BLaER1 treated with 17β-estradiol and CSF1 and Interleukin-3, amounts not matched to agents 10 nM and 100 nM (cell line): ENCODE measurements at regions not wholly inside any gene's neighbourhood (a gene's known extent, or its start where the extent isn't known, plus 50 kb on each side); places are given as distances from the start of the nearest gene placed in this dataset.
"Not testable (repeated sequence)": the region's sequence is repeated elsewhere in the genome, so short reads cannot be mapped to it uniquely, and the experiment has no call there.

Source experiments
- H3K27ac ChIP-seq, 11 experiments: shearing (Covaris generic); formaldehyde crosslinking; 2 replicates each; pipeline ENCODE4 v1.8.1; 2022
- H3K27me3 ChIP-seq, 11 experiments: shearing (Covaris generic); formaldehyde crosslinking; 2 replicates each; pipeline ENCODE4 v1.8.1; 2022
- H3K36me3 ChIP-seq, 11 experiments: shearing (Covaris generic); formaldehyde crosslinking; 2 replicates each; pipeline ENCODE4 v1.8.1; 2022
- H3K4me1 ChIP-seq, 10 experiments: shearing (Covaris generic); formaldehyde crosslinking; 2 replicates each; pipeline ENCODE4 v1.8.1; 2022
- H3K4me2 ChIP-seq, 11 experiments: shearing (Covaris generic); formaldehyde crosslinking; 2 replicates each; pipeline ENCODE4 v1.8.1; 2022
- H3K4me3 ChIP-seq, 10 experiments: shearing (Covaris generic); formaldehyde crosslinking; 2 replicates each; pipeline ENCODE4 v1.8.1; 2022
- H3K9ac ChIP-seq, 11 experiments: shearing (Covaris generic); formaldehyde crosslinking; 2 replicates each; pipeline ENCODE4 v1.8.1; 2022
- H3K9me3 ChIP-seq, 11 experiments: shearing (Covaris generic); formaldehyde crosslinking; replicated peaks in 1 of 11; 2 replicates each; pipeline ENCODE4 v1.8.1; 2022
- H4K20me1 ChIP-seq, 11 experiments: shearing (Covaris generic); formaldehyde crosslinking; 2 replicates each; pipeline ENCODE4 v1.8.1; 2022
- Cebpa-rat ChIP-seq, 11 experiments: shearing (Covaris generic); IDR thresholded peaks; 2 replicates each; pipeline ENCODE4 v1.8.1; 2022

DNA sequence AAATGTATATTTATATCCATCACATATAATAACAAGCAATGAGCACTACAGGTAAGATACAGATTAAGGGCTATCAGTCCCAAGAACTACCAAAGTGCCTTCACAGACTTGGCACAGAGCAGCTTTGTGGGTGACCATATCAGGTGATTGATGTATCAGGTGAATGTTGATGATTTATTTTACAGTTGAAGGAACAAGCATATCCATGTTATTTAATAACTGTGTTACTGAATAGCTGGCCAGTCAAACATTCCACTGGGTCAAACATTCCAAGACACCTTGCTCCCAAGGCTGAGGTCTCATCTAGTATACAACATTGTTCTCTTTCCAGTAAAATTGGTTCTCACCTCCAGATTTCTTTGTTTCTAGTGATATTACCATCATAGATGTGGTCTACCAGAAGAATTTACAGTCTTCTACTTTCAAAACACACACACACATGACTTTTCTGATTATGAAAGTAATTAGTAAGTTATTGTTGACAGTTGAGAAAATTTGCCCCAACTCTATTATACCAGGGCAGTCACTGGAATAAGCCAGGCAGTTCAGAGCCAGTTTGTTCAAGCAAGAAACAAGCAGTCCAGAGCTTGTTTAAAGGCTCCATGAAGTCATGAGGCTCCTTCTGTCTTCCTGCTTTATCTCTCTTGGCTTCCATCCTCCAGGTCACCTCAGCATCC, 68.2 kb downstream of the ELAPOR2 start:
- no peaks in the 10 kb centered on the region for H4K20me1 ChIP-seq
- H3K4me1 ChIP-seq, result peaks cover 0 to 4% (median 0%) of the 10 kb centered on the region in 10 experiments; a peak in 1 of 20 replicates
- H3K36me3 ChIP-seq, result no peaks in the 10 kb centered on the region
- no peak overlapping the region for H3K9ac ChIP-seq
- H3K4me2 ChIP-seq, result no peak overlapping the region
- no peaks in the 10 kb centered on the region for H3K27me3 ChIP-seq
- no peak overlapping the region for H3K27ac ChIP-seq
- no peak for TF ChIP-seq Cebpa-rat (IDR thresholded peaks at IDR 0.05)
- H3K4me3 ChIP-seq, result no peak overlapping the region
- 0 out of 22 replicates have a peak, but pooled peaks cover 0 to 5% (median 0%) of the 10 kb centered on the region in 11 experiments for H3K9me3 ChIP-seq

DNA sequence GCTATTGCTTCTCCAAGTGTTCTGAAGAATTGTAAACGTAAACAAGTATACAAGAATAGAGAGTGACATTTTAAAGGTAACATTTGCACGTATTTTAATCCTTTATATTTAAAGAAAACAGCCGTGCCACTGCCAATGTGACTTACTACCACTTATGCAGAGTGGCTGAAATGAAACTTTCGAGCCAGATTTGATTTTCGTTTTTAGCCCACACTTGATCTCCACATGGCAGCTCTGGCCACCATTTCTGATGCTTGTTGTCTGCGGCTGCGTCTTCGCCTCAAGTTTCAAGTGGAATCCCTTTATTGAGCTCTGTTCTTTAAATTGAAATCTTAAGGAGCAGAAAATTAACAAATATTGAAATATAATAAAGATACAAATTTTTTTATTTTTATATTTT, 70.0 kb downstream of the ELAPOR2 start:
- Histone ChIP-seq H3K4me3 (no peak overlapping the region), H3K27me3 (no peaks in the 10 kb centered on the region), H3K4me2 (no peak overlapping the region), H3K9me3 (peaks cover 0 to 11% (median 2%) of the 10 kb centered on the region in 11 experiments; a peak in 4 of 22 replicates), H3K9ac (no peak overlapping the region), H4K20me1 (no peaks in the 10 kb centered on the region), H3K27ac (no peak overlapping the region), H3K4me1 (peaks cover 0 to 4% (median 0%) of the 10 kb centered on the region in 10 experiments; a peak in 1 of 20 replicates), H3K36me3 (no peaks in the 10 kb centered on the region)
- no peak for TF ChIP-seq Cebpa-rat (IDR thresholded peaks at IDR 0.05)

DNA sequence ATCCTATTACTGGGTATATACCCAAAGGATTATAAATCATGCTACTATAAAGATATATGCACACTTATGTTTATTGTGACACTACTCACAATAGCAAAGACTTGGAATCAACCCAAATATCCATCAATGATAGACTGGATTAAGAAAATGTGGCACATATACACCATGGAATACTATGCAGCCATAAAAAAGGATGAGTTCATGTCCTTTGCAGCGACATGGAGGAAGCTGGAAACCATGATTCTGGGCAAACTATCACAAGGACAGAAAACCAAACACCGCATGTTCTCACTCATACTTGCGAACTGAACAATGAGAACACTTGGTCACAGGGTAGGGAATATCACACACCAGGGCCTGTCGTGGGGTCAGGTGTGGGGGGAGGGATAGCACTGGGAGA, 71.6 kb downstream of the ELAPOR2 start:
- H3K4me3 ChIP-seq, H4K20me1 ChIP-seq, H3K4me1 ChIP-seq, H3K27me3 ChIP-seq, H3K27ac ChIP-seq, H3K9ac ChIP-seq, H3K4me2 ChIP-seq, H3K36me3 ChIP-seq: not testable (repeated sequence)
- H3K9me3 ChIP-seq, result peaks cover 0 to 14% (median 2%) of the 10 kb centered on the region in 11 experiments; a peak in 4 of 22 replicates

DNA sequence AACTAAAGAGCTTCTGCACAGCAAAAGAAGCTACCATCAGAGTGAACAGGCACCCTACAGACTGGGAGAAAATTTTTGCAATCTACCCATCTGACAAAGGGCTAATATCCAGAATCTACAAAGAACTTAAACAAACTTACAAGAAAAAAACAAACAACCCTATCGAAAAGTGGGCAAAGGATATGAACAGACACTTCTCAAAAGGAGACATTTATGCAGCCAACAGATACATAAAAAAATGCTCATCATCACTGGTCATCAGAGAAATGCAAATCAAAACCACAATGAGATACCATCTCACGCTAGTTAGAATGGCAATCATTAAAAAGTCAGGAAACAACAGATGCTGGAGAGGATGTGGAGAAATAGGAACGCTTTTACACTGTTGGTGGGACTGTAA, 72.1 kb downstream of the ELAPOR2 start:
- not testable (repeated sequence) for H4K20me1 ChIP-seq, H3K4me3 ChIP-seq, H3K36me3 ChIP-seq, H3K27me3 ChIP-seq, H3K27ac ChIP-seq, H3K9ac ChIP-seq, H3K4me1 ChIP-seq, H3K4me2 ChIP-seq
- peaks cover 0 to 14% (median 2%) of the 10 kb centered on the region in 11 experiments; a peak in 4 of 22 replicates for H3K9me3 ChIP-seq

GRCh38 chr7:86985342-86985741, 74.1 kb downstream of the ELAPOR2 start:
- not testable (repeated sequence) for H4K20me1 ChIP-seq, H3K27ac ChIP-seq, H3K36me3 ChIP-seq, H3K4me3 ChIP-seq, H3K27me3 ChIP-seq, H3K9ac ChIP-seq, H3K4me2 ChIP-seq, H3K4me1 ChIP-seq
- peaks cover 0 to 17% (median 5%) of the 10 kb centered on the region in 11 experiments; a peak in 8 of 22 replicates for H3K9me3 ChIP-seq

- not testable (repeated sequence) for H3K9ac ChIP-seq, H3K4me1 ChIP-seq, H3K36me3 ChIP-seq, H3K27me3 ChIP-seq, H4K20me1 ChIP-seq, H3K27ac ChIP-seq, H3K4me2 ChIP-seq, H3K4me3 ChIP-seq
- peaks cover 0 to 17% (median 5%) of the 10 kb centered on the region in 11 experiments; a peak in 8 of 22 replicates for H3K9me3 ChIP-seq
Observed at GRCh38 chr7:86983654-86984053, 75.8 kb downstream of the ELAPOR2 start.

DNA sequence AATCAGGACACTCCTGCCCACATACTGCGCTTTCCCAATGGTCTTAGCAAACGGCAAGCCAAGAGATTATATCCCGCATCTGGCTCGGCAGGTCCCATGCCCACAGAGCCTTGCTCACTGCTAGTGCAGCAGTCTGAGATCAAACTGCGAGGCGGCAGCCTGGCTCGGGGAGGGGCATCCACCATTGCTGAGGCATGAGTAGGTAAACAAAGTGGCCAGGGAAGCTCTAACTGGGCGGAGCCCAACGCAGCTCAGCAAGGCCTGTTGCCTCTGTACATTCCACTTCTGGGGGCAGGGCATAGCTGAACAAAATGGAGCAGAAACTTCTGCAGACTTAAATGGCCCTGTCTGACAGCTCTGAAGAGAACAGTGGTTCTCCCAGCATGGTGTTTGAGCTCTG, 77.5 kb downstream of the ELAPOR2 start:
- peaks cover 0 to 17% (median 4%) of the 10 kb centered on the region in 11 experiments; a peak in 8 of 22 replicates for H3K9me3 ChIP-seq
- not testable (repeated sequence) for H3K36me3 ChIP-seq, H3K4me2 ChIP-seq, H3K27me3 ChIP-seq, H4K20me1 ChIP-seq, H3K4me1 ChIP-seq, H3K27ac ChIP-seq, H3K4me3 ChIP-seq, H3K9ac ChIP-seq

DNA sequence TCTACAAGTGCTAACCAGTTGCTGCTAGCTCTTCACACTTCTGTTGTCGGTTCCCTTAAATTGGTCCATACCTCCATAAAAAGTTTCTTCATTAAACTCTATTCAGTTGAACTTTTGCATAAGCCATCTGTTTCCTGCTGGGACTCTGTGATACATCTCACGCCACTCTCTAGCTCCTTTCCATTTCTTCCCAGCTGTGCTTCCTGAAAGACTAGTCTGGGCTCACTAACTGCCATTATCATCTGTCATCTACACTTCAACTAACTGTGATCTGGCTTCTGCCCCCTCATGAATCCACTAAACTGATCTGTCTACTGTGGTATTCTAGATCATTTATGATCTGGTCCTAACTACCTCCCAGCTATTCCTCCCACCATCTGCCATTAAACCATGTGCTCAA, 78.3 kb downstream of the ELAPOR2 start:
- no peaks in the 10 kb centered on the region for H3K36me3 ChIP-seq
- H3K9me3 ChIP-seq, result peaks cover 0 to 17% (median 4%) of the 10 kb centered on the region in 11 experiments; a peak in 8 of 22 replicates
- H3K4me1 ChIP-seq, result no peaks in the 10 kb centered on the region; a peak in 1 of 20 replicates
- H3K4me2 ChIP-seq, result no peak overlapping the region; a peak in 1 of 22 replicates
- no peaks in the 10 kb centered on the region for H4K20me1 ChIP-seq
- no peak for TF ChIP-seq Cebpa-rat (IDR thresholded peaks at IDR 0.05)
- no peak overlapping the region for H3K4me3 ChIP-seq
- no peak overlapping the region for H3K27ac ChIP-seq
- no peaks in the 10 kb centered on the region for H3K27me3 ChIP-seq
- H3K9ac ChIP-seq, result no peak overlapping the region

DNA sequence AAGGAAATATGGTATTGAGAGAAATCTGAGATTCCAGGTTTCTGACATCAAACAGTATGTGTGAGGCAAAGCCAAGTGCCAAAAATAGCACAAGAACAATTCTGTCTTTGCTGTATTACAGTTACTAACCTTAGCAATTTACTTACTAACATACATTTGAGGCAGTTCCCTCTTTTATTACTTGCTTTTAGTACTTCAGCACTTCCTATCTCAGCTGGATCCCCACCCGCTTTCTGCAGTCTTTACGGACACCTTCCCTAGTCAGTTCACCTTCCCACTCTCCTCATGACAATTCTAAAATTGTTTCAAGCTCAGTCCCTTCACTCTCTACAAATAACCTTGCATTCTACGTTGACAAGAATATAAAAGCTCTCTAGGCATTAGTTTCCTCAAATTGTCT, 79.2 kb downstream of the ELAPOR2 start:
- H3K36me3 ChIP-seq, result no peaks in the 10 kb centered on the region
- H4K20me1 ChIP-seq, result no peaks in the 10 kb centered on the region
- no peaks in the 10 kb centered on the region; a peak in 1 of 20 replicates for H3K4me1 ChIP-seq
- H3K4me3 ChIP-seq, result no peak overlapping the region
- H3K4me2 ChIP-seq, result no peak overlapping the region
- H3K9me3 ChIP-seq, result peaks cover 0 to 14% (median 4%) of the 10 kb centered on the region in 11 experiments; a peak in 8 of 22 replicates
- H3K27ac ChIP-seq, result no peak overlapping the region
- no peak overlapping the region for H3K9ac ChIP-seq
- no peak for TF ChIP-seq Cebpa-rat (IDR thresholded peaks at IDR 0.05)
- H3K27me3 ChIP-seq, result no peaks in the 10 kb centered on the region

- Histone ChIP-seq H3K9ac (no peak overlapping the region), H3K4me1 (no peaks in the 10 kb centered on the region; a peak in 1 of 20 replicates), H4K20me1 (no peaks in the 10 kb centered on the region), H3K9me3 (peaks cover 0 to 10% (median 0%) of the 10 kb centered on the region in 11 experiments; a peak in 4 of 22 replicates), H3K4me3 (no peak overlapping the region), H3K27me3 (no peaks in the 10 kb centered on the region), H3K27ac (no peak overlapping the region), H3K36me3 (no peaks in the 10 kb centered on the region), H3K4me2 (no peak overlapping the region)
- TF ChIP-seq Cebpa-rat (IDR thresholded peaks at IDR 0.05), result no peak
Observed at GRCh38 chr7:86978808-86979506, 80.5 kb downstream of the ELAPOR2 start.
